Ovary (tissue), 3 donors: ENCODE measurements at regions not wholly inside any gene's neighbourhood (a gene's known extent, or its start where the extent isn't known, plus 50 kb on each side); places are given as distances from the start of the nearest gene placed in this dataset.
"Not testable (repeated sequence)": the region's sequence is repeated elsewhere in the genome, so short reads cannot be mapped to it uniquely, and the experiment has no call there.

Experiments used
- CTCF ChIP-seq, 3 donors: fragments of 450-650 bp in 2 of 3; fragments of 200-600 bp in 1 of 3; IDR thresholded peaks; one replicate each; pipeline versions ENCODE4 v1.5.1 to v1.8.0; 2016 to 2022; ENCODE audit warnings: antibody characterized with exemption in 3 of 3, mild to moderate bottlenecking in 1 of 3
- POLR2A ChIP-seq: fragments of 450-650 bp; IDR thresholded peaks from one replicate; pipeline ENCODE4 v1.6.1; 2017; ENCODE audit warnings: antibody characterized with exemption, mild to moderate bottlenecking, moderate library complexity
- donor health status: DM: no; HTN: no; CAD: no.

GRCh38 chr3:67252906-67253305 lies 254.8 kb downstream of the KBTBD8 start:
- not testable (repeated sequence) for TF ChIP-seq POLR2A; CTCF (IDR thresholded peaks at IDR 0.05)
